GM15510 (cell line): ENCODE measurements at regions not wholly inside any gene's neighbourhood (a gene's known extent, or its start where the extent isn't known, plus 50 kb on each side); places are given as distances from the start of the nearest gene placed in this dataset.

Source experiments
- POLR2A ChIP-seq: IDR thresholded peaks from 3 replicates; pipeline ENCODE4 v1.6.1; 2011; ENCODE audit warnings: borderline replicate concordance; ENCODE audit not compliant: insufficient read length; ENCODE audit errors: extremely low read depth

DNA sequence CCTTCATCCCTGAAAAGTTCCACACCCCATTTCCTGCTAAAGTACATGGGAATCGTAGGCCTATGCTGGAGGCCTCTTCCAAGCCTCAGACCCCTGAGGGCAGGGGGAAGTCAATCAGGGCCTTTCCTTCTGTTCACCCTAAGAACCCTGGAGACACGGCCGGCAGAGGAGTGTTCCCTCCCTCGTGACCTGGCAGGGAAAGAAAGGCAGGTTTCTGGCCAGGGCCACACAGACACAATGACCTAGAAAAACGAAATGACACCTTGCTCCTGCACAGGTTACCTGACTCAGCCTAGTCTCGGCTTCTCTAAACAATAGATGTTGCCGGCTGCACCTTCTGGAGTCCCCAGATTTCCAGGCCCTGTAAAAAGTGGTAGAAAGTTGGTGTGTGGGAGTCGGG is 60.6 kb upstream of the CADM1 start:
- TF ChIP-seq POLR2A, result no peak

DNA sequence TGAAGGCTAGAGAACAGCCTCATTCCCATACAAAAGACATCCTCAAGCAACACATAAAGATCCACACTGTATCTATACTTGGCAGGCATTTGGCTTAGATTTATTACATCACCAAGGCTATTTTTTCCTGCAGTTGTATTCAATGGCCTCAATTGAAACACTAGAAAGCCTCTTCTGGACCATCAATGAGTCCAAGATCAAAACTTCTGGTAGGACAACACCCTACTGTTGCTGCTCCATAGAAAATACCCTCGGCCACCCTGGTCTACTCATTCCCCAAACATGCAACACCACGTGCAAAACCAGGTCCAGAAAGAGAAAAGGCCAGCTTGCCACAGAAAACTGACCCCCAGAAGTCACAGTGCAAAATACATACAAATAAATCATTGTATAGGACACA is 56.9 kb upstream of the CADM1 start:
- no peak for TF ChIP-seq POLR2A

DNA sequence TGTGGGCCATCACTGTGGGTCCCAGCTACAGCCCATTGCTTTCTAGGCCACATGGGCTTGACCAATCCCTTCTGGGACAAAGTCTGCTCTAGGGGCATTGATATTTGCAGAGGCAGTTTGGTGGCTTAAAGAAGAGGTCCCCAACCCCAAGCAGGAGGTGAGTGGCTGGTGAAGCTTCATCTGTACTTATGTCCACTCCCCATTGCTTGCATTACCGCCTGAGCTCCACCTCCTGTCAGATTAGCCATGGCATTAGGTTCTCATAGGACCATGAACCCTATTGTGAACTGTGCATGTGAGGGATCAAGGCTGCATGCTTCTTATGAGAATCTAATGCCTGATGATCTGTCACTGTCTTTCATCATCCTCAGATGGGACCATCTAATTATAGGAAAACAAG is 54.4 kb upstream of the CADM1 start:
- TF ChIP-seq POLR2A, result no peak

DNA sequence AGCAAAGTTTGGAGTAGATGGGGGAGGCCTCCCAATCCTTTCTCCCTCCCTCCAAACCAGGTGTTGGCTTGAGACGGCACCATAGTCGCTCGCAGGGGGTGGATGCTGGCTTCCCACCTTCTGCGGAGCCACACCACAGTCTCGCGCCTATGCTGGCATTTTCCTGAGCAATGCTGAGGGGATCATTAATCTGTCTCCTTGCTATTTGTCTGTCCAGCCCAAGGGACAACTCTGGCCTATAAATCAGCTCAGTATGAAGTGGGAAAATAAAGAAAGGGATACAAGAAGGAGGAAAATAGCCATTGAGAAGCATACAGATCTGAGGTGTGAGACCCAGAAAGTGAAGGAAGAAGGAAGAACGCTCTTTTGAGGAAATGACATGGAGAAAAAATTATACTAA is 53.5 kb upstream of the CADM1 start:
- TF ChIP-seq POLR2A, result no peak

DNA sequence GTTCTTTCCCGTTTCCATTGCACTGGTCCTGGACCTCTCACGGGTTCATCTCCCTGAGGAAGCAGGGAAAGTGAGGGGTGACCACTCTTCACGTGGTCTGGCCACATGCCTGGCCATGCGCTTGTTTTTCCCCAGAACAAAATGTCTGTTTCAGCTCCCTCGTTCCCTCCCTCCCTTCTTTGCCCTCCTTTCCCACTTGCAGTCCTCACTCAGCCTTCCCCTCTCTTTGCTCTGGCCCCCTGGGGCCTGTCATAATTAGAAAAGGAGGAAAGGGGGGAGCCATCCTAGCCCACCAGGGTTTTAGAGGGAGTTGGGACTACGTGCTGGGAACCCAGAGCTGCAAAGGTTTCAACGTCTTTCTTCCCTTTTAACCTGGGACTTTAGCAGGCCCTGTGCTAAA is 52.8 kb upstream of the CADM1 start:
- no peak for TF ChIP-seq POLR2A

DNA sequence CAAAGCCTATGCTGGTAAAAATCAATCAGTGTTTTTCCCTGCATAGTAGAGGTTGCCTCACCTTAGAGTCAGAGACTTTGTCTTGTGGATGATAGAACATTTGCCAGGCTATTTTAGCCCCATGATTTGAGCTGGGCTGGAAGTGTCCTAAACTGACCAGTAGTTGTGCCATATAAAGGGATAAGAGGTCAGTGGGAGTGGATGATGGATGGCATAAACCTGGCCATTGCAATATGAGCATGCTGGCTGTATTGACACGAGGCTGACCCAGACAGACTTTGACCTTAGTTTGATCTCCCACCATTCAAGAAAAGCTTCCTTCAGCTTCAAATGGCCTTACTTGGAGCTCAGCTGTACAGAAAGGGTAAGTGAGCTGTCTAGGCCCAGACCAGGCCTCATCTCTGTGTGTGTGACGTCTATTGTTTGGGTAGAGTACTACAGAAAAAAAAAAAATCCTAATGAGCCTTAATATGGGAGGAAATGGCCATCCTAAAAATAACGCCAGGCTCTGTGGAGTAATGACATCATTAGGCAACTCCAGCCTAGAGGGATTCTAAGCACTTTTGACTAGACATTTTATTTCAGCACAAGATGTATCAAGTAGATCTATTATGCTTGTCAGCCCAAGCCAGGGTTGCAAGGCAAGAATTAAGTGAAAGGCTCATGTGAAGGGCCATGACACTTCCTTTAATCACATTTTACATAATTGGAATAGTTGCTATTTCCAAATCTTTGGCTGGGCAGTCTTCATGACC is 51.3 kb upstream of the CADM1 start:
- no peak for TF ChIP-seq POLR2A
